Activated CD4-positive, CD25-positive, alpha-beta regulatory T cell treated with anti-CD3 and anti-CD28 coated beads, Interleukin-2, amount 50 U/mL, for 16 hours (primary cell): ENCODE measurements at regions not wholly inside any gene's neighbourhood (a gene's known extent, or its start where the extent isn't known, plus 50 kb on each side); places are given as distances from the start of the nearest gene placed in this dataset.

Experiments
- DNase-seq: peaks from one replicate; pipeline ENCODE4 v3.0.0-alpha.2; 2020; ENCODE audit warnings: low read depth, low spot score

- no peak for DNase-seq
Observed at GRCh38 chr2:198706476-198707082, 751.2 kb downstream of the SATB2 start.

GRCh38 chr2:198703281-198703680, 754.5 kb downstream of the SATB2 start:
- no peak for DNase-seq

- no peak for DNase-seq
Observed at GRCh38 chr2:198702796-198703195, 754.9 kb downstream of the SATB2 start.

- DNase-seq = no peak
Observed at GRCh38 chr2:198701481-198701880, 756.3 kb downstream of the SATB2 start.

GRCh38 chr2:198700319-198700718, 757.4 kb downstream of the SATB2 start:
- no peak for DNase-seq

GRCh38 chr2:198698230-198698629, 759.5 kb downstream of the SATB2 start:
- DNase-seq = no peak

GRCh38 chr2:198697794-198698193, 759.9 kb downstream of the SATB2 start:
- no peak for DNase-seq

GRCh38 chr2:198697218-198697617, 760.5 kb downstream of the SATB2 start:
- DNase-seq = no peak

- DNase-seq = no peak
Observed at GRCh38 chr2:198695879-198696278, 761.9 kb downstream of the SATB2 start.

GRCh38 chr2:198692907-198693510, 764.7 kb downstream of the SATB2 start:
- no peak for DNase-seq

- no peak for DNase-seq
Observed at GRCh38 chr2:198691236-198691635, 766.5 kb downstream of the SATB2 start.

- no peak for DNase-seq
Observed at GRCh38 chr2:198664321-198664720, 793.4 kb downstream of the SATB2 start.

GRCh38 chr2:198662905-198663304, 794.8 kb downstream of the SATB2 start:
- DNase-seq = no peak

GRCh38 chr2:198660501-198660900, 797.2 kb downstream of the SATB2 start:
- no peak for DNase-seq

GRCh38 chr2:198659096-198659870, 798.5 kb downstream of the SATB2 start:
- no peak for DNase-seq

- no peak for DNase-seq
Observed at GRCh38 chr2:198657512-198658121, 800.1 kb downstream of the SATB2 start.

GRCh38 chr2:198656869-198657268, 800.9 kb downstream of the SATB2 start:
- no peak for DNase-seq

GRCh38 chr2:198654646-198655045, 803.1 kb downstream of the SATB2 start:
- DNase-seq = no peak

- no peak for DNase-seq
Observed at GRCh38 chr2:198653311-198653710, 804.4 kb downstream of the SATB2 start.

- no peak for DNase-seq
Observed at GRCh38 chr2:198652461-198652860, 805.3 kb downstream of the SATB2 start.

GRCh38 chr2:198645816-198646215, 811.9 kb downstream of the SATB2 start:
- no peak for DNase-seq

- no peak for DNase-seq
Observed at GRCh38 chr2:198641161-198641560, 816.6 kb downstream of the SATB2 start.

- DNase-seq = no peak
Observed at GRCh38 chr2:198640463-198640862, 817.3 kb downstream of the SATB2 start.
